ENCODE measurements at regions not wholly inside any gene's neighbourhood (a gene's known extent, or its start where the extent isn't known, plus 50 kb on each side); places are given as distances from the start of the nearest gene placed in this dataset.

DNA sequence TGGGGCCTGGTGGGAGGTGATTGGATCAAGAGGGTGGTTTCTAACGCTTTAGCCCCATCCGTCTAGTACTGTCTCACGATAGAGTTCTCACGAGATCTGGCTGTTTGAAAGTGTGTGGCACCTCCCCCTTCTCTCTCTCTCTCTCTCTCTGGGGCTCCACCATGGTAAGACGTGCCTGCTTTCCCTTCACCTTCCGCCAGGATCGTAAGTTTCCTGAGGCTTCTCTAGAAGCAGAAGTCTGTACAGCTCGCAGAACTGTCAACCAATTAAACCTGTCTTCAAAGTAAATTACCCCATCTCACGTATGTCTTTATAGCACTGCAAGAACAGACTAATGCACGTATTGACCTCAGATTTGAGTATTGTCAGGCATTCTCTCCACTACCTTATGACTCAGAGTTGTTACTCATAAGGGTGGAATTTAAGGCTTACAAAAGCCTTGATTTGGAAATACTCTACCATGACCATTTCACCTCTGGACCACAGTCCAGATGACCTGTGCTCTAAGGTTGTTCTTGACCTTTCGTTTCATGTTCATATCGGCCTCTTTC is 99.5 kb upstream of the AGAP1 start (continued):
- TF ChIP-seq STAT1 (IDR thresholded peaks at IDR 0.05; ENCODE audit: unreplicated experiment) = no peak
- no peak for TF ChIP-seq ZNF331 (CRISPR knock-in tag; IDR thresholded peaks at IDR 0.05; ENCODE audit: low read depth)
- no peak for TF ChIP-seq NANOG (IDR thresholded peaks at IDR 0.05; ENCODE audit: borderline replicate concordance)

DNA sequence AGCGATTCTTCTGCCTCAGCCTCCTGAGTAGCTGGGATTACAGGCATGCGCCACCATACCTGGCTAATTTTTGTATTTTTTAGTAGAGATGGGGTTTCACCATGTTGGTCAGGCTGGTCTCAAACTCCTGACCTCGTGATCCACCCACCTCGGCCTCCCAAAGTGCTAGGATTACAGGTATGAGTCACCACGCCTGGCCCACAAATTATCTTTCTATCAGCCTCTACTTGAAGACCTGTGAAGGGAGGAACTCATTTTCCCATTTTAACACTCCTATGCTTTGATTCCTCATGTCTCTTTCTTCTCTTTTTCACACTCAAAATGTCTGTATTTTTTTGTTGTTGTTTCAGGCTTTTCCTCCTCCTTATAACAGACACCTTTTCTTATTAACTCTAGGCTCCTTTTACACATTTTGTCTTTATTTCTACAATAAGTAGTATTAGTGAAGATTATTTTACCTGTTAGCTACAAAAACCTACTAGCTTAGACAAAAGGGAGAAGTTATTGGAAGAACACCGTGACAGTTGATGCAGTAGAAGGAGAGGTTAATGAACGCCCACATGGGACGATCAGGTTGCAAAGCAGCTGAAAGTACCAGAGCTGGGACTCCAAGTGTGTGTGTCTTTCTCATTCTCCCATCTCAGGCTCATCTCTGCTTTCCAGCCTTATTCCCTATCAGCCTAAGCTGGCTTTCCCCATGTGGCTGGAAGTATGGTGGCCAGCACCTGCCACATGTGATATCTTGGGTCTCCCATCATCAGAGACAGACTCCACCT is 97.6 kb upstream of the AGAP1 start:
- no peak for DNase-seq (ENCODE audit: low spot score)
- H3K4me1 Mint-ChIP-seq = peaks cover 8% of the 10 kb centered on the region

DNA sequence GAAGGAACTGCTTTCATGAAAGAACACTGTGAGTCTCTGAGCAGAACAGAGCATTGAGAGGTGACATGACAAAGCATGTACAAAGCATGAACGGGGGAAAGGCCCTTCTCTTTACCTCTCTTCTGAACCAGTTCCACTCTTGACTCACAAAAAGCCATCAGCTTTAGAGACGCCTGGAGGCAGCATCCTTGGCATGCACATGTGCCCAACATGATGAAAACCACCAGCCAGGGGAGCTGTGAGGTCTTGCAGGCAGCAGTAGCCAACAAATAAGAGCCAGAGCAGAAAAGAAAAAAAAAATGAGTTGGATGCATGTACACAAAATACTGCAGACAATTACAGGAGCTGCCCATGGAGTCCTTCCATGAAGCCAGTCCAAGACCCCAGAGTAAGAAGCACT is 95.5 kb upstream of the AGAP1 start:
- peaks cover 31% of the 10 kb centered on the region for H3K9me3 Mint-ChIP-seq
- Histone ChIP-seq H3K9me2 (ENCODE audit: insufficient read depth) (peaks cover 19% of the 10 kb centered on the region), H3F3A (replicated peaks; ENCODE audit: low read depth) (no peaks in the 10 kb centered on the region), H3K36me3 (ENCODE audit: insufficient read depth) (0 out of 2 replicates have a peak, but pooled peaks cover 4% of the 10 kb centered on the region), H3K4me2 (no peak overlapping the region), H3K4me3 (no peak overlapping the region), H3K4me1 (ENCODE audit: insufficient read depth) (0 out of 2 replicates have a peak, but pooled peaks cover 5% of the 10 kb centered on the region), H3K27me3 (ENCODE audit: insufficient read depth) (no peaks in the 10 kb centered on the region), H4K20me1 (replicated peaks; ENCODE audit: insufficient read depth) (no peaks in the 10 kb centered on the region), H3K27ac (ENCODE audit: low read depth) (no peak overlapping the region), H2AFZ (no peak overlapping the region), H3K79me2 (replicated peaks; ENCODE audit: insufficient read depth) (no peaks in the 10 kb centered on the region)
- DNase-seq (ENCODE audit: low spot score) = no peak
- no peaks in the 10 kb centered on the region for H3K27me3 Mint-ChIP-seq (ENCODE audit: insufficient read depth, low read depth, poor library complexity)
- H3K36me3 Mint-ChIP-seq (ENCODE audit: low read depth) = peaks cover 23% of the 10 kb centered on the region
- H3K27ac Mint-ChIP-seq = no peak overlapping the region
- ATAC-seq = no peak
- H3K4me1 Mint-ChIP-seq = peaks cover 14% of the 10 kb centered on the region
- H3K4me3 Mint-ChIP-seq = no peak overlapping the region
- TF ChIP-seq, protein P1, sequence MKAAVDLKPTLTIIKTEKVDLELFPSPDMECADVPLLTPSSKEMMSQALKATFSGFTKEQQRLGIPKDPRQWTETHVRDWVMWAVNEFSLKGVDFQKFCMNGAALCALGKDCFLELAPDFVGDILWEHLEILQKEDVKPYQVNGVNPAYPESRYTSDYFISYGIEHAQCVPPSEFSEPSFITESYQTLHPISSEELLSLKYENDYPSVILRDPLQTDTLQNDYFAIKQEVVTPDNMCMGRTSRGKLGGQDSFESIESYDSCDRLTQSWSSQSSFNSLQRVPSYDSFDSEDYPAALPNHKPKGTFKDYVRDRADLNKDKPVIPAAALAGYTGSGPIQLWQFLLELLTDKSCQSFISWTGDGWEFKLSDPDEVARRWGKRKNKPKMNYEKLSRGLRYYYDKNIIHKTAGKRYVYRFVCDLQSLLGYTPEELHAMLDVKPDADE (IDR thresholded peaks at IDR 0.05) = no peak
- TF ChIP-seq, protein P2, sequence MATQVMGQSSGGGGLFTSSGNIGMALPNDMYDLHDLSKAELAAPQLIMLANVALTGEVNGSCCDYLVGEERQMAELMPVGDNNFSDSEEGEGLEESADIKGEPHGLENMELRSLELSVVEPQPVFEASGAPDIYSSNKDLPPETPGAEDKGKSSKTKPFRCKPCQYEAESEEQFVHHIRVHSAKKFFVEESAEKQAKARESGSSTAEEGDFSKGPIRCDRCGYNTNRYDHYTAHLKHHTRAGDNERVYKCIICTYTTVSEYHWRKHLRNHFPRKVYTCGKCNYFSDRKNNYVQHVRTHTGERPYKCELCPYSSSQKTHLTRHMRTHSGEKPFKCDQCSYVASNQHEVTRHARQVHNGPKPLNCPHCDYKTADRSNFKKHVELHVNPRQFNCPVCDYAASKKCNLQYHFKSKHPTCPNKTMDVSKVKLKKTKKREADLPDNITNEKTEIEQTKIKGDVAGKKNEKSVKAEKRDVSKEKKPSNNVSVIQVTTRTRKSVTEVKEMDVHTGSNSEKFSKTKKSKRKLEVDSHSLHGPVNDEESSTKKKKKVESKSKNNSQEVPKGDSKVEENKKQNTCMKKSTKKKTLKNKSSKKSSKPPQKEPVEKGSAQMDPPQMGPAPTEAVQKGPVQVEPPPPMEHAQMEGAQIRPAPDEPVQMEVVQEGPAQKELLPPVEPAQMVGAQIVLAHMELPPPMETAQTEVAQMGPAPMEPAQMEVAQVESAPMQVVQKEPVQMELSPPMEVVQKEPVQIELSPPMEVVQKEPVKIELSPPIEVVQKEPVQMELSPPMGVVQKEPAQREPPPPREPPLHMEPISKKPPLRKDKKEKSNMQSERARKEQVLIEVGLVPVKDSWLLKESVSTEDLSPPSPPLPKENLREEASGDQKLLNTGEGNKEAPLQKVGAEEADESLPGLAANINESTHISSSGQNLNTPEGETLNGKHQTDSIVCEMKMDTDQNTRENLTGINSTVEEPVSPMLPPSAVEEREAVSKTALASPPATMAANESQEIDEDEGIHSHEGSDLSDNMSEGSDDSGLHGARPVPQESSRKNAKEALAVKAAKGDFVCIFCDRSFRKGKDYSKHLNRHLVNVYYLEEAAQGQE (IDR thresholded peaks at IDR 0.05; ENCODE audit: unreplicated experiment) = no peak
- no peak for TF ChIP-seq EZH2 (IDR thresholded peaks at IDR 0.05; ENCODE audit: low read depth, unreplicated experiment)

More for the DNA sequence above, 97.6 kb upstream of the AGAP1 start:
- H4K20me1 ChIP-seq (replicated peaks; ENCODE audit: insufficient read depth) = no peaks in the 10 kb centered on the region
- H3K9me2 ChIP-seq (ENCODE audit: insufficient read depth) = peaks cover 19% of the 10 kb centered on the region
- TF ChIP-seq EZH2 (IDR thresholded peaks at IDR 0.05; ENCODE audit: low read depth, unreplicated experiment) (no peak), CREB1 (CRISPR knock-in tag; IDR thresholded peaks at IDR 0.05; ENCODE audit: low read depth) (no peak), EZH2phosphoT487 (IDR thresholded peaks at IDR 0.05; ENCODE audit: unreplicated experiment) (no peak)
- TF ChIP-seq, protein P1 (IDR thresholded peaks at IDR 0.05) = no peak
- no peak for ATAC-seq
- no peaks in the 10 kb centered on the region for H3K79me2 ChIP-seq (replicated peaks; ENCODE audit: insufficient read depth)
- no peak overlapping the region for H3K4me3 ChIP-seq
- Mint-ChIP-seq H3K9me3 (peaks cover 22% of the 10 kb centered on the region), H3K27me3 (ENCODE audit: insufficient read depth, low read depth, poor library complexity) (no peaks in the 10 kb centered on the region), H3K4me3 (no peak overlapping the region; the same call in 2 of the 3 replicates), H3K36me3 (ENCODE audit: low read depth) (peaks cover 19% of the 10 kb centered on the region), H3K27ac (no peak overlapping the region)
- no peaks in the 10 kb centered on the region for H3F3A ChIP-seq (replicated peaks; ENCODE audit: low read depth)
- H3K27me3 ChIP-seq (ENCODE audit: insufficient read depth) = no peaks in the 10 kb centered on the region
- 0 out of 2 replicates have a peak, but pooled peaks cover 5% of the 10 kb centered on the region for H3K4me1 ChIP-seq (ENCODE audit: insufficient read depth)
- 0 out of 2 replicates have a peak, but pooled peaks cover 4% of the 10 kb centered on the region for H3K36me3 ChIP-seq (ENCODE audit: insufficient read depth)
- H2AFZ ChIP-seq = no peak overlapping the region
- H3K27ac ChIP-seq (ENCODE audit: low read depth) = no peak overlapping the region
- no peak overlapping the region for H3K4me2 ChIP-seq

Data from GM23338 (cell line).